Ishikawa (cell line): ENCODE measurements at regions not wholly inside any gene's neighbourhood (a gene's known extent, or its start where the extent isn't known, plus 50 kb on each side); places are given as distances from the start of the nearest gene placed in this dataset.

Source experiments
- CEBPB ChIP-seq: IDR thresholded peaks from 2 replicates; pipeline ENCODE4 v1.6.1; 2012
- CREB1 ChIP-seq: IDR thresholded peaks from 2 replicates; pipeline ENCODE4 v1.6.1; 2012; ENCODE audit warnings: low read depth
- EGR1 ChIP-seq: IDR thresholded peaks from 2 replicates; pipeline ENCODE4 v1.6.1; 2012
- EP300 ChIP-seq: IDR thresholded peaks from 2 replicates; pipeline ENCODE4 v1.6.1; 2012; ENCODE audit warnings: borderline replicate concordance
- FOXM1 ChIP-seq: IDR thresholded peaks from 2 replicates; pipeline ENCODE4 v1.6.1; 2012; ENCODE audit warnings: low read depth, borderline replicate concordance
- MAX ChIP-seq: IDR thresholded peaks from 2 replicates; pipeline ENCODE4 v1.6.1; 2012
- NFIC ChIP-seq: IDR thresholded peaks from 2 replicates; pipeline ENCODE4 v1.6.1; 2012
- RAD21 ChIP-seq: IDR thresholded peaks from 2 replicates; pipeline ENCODE4 v1.6.1; 2012; ENCODE audit warnings: low read depth
- REST ChIP-seq: IDR thresholded peaks from 2 replicates; pipeline ENCODE4 v1.6.1; 2012; ENCODE audit warnings: low read depth, mild to moderate bottlenecking
- TAF1 ChIP-seq: IDR thresholded peaks from 2 replicates; pipeline ENCODE4 v1.6.1; 2012; ENCODE audit warnings: low read depth, mild to moderate bottlenecking
- TCF12 ChIP-seq: IDR thresholded peaks from 2 replicates; pipeline ENCODE4 v1.6.1; 2012; ENCODE audit warnings: low read depth
- TEAD4 ChIP-seq: IDR thresholded peaks from 2 replicates; pipeline ENCODE4 v1.6.1; 2012
- USF1 ChIP-seq: IDR thresholded peaks from 2 replicates; pipeline ENCODE4 v1.6.1; 2012
- YY1 ChIP-seq: IDR thresholded peaks from 2 replicates; pipeline ENCODE4 v1.6.1; 2012; ENCODE audit warnings: low read depth
- ZBTB7A ChIP-seq: IDR thresholded peaks from 2 replicates; pipeline ENCODE4 v1.6.1; 2012; ENCODE audit warnings: low read depth

GRCh38 chr17:72359274-72359673 lies 238.5 kb downstream of the SOX9 start:
- no peak for TF ChIP-seq FOXM1
- no peak for TF ChIP-seq TAF1
- no peak for TF ChIP-seq USF1
- no peak for TF ChIP-seq MAX
- no peak for TF ChIP-seq REST
- no peak for TF ChIP-seq RAD21
- TF ChIP-seq CREB1 = no peak
- no peak for TF ChIP-seq TEAD4
- TF ChIP-seq CEBPB = no peak
- no peak for TF ChIP-seq TCF12
- TF ChIP-seq EGR1 = no peak
- TF ChIP-seq NFIC = no peak
- TF ChIP-seq EP300 = no peak
- TF ChIP-seq ZBTB7A = no peak
- no peak for TF ChIP-seq YY1

- TF ChIP-seq NFIC (no peak), TCF12 (no peak), CEBPB (no peak), EGR1 (no peak), REST (no peak), USF1 (no peak), EP300 (no peak)
Observed at GRCh38 chr17:72359811-72360210, 239.0 kb downstream of the SOX9 start.

GRCh38 chr17:72360386-72360940 lies 239.6 kb downstream of the SOX9 start:
- TF ChIP-seq REST (no peak), YY1 (no peak)

GRCh38 chr17:72361892-72362291 lies 241.1 kb downstream of the SOX9 start:
- TF ChIP-seq ZBTB7A (no peak), MAX (peak; percentile 48; the same call in 1 of the 2 replicates)

GRCh38 chr17:72362376-72363088 lies 241.7 kb downstream of the SOX9 start:
- no peak for TF ChIP-seq FOXM1
